Islet of Langerhans (tissue), 1 donor: ENCODE measurements at regions not wholly inside any gene's neighbourhood (a gene's known extent, or its start where the extent isn't known, plus 50 kb on each side); places are given as distances from the start of the nearest gene placed in this dataset.

Source experiments
- FAIRE-seq: peaks from one replicate; lab custom pipeline; 2011; peaks lifted over from hg19 to GRCh38; lab: Jason Lieb, UNC

DNA sequence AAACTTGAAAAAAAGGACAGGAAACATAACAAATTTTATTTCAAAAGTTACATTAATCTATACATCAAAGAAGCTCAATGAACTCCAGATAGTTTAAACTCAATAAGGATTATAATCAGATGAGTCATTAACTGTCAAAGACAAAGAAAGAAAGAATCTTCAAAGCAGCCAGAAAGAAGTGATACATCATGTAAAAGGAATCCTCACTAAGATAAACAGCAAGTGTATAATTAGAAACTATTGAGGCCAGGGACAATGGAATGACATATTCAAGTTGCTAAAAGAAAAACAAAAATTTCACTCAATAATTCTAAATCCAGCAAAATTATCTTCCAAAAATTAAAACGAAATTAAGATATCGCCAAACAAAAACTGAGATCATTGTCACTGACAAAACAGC is 161.6 kb upstream of the NWD2 start:
- no peak for FAIRE-seq

GRCh38 chr4:37095925-37096324 is 148.6 kb upstream of the NWD2 start:
- FAIRE-seq: no peak

DNA sequence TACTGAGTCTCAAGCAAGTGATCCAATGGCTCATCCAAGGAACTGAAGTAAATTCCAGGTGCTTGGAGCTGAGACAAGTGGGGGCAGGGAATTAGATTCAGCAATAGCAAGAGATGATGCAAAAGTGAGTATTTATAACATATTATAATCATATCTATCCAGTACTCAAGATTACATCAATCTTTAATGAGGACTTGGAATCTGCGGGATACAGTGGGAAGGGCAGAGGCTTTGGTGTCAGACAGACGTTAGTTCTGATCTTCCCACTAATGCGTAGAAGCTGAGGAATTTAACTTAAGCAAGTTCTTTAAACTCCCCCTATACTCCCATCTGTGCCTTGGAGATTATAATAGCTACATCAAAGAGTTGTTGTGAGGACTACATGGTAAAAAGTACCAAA is 143.4 kb upstream of the NWD2 start:
- FAIRE-seq: no peak

DNA sequence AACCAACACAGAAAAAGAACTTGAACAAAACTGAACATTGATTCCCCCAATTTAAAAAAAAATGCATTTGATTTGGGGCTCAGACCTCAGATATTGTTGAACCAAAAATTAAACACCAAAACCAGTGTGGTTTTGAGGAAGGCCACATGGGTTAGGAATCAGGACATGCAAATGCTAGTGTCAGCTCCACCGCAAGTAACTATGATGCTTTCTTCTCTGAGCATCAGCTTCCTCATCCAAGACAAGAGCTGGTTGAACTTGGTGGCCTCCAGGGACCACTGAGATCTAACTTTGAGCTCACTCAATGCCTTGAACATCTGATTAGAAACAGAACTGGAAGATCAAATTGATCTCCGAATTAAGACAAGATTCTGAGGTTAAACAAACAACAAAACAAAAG is 142.9 kb upstream of the NWD2 start:
- FAIRE-seq: no peak

DNA sequence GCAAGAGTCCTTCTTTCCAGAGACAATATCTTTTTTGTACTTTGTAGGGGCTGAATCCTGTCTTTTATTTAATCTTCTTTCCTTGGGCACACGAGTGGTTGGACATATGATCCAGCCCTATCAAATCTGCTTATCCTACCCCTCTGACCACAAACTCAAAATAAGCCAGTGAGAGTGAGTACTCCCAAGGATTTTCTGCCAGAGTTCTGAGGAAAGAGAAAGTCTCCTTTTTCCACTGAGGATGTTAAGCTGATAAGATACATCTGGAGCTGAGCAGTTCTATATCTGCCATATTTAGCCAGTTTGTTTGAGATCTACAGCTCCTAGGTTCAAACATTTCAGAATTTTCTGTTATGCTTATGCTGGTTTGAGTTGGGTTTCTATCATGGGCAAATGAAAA is 134.8 kb upstream of the NWD2 start:
- FAIRE-seq: no peak

- FAIRE-seq: no peak
Measured at GRCh38 chr4:37124800-37125199, 119.7 kb upstream of the NWD2 start.

- no peak for FAIRE-seq
Measured at GRCh38 chr4:37126051-37126450, 118.5 kb upstream of the NWD2 start.

DNA sequence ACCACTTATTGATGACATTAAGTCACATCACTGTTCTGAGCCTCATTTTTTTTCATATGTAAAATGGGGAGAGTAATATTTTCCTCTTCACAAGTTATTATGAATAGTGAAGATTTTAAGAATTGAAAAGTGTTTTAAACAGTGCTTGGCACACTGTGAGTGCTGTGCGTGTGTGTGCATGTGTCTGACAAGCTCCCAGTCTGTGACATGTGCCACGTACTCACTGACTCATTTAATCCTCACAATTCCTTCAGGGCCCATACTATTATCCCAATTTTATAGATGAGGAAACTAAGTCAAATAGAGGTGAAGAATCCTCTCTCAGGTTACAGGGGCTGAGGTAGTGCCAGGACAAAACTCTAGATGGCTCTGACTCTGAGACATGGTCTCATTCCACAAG is 114.1 kb upstream of the NWD2 start:
- FAIRE-seq: no peak

- no peak for FAIRE-seq
Measured at GRCh38 chr4:37132351-37132974, 112.1 kb upstream of the NWD2 start.

GRCh38 chr4:37132975-37133360 is 111.6 kb upstream of the NWD2 start:
- no peak for FAIRE-seq

DNA sequence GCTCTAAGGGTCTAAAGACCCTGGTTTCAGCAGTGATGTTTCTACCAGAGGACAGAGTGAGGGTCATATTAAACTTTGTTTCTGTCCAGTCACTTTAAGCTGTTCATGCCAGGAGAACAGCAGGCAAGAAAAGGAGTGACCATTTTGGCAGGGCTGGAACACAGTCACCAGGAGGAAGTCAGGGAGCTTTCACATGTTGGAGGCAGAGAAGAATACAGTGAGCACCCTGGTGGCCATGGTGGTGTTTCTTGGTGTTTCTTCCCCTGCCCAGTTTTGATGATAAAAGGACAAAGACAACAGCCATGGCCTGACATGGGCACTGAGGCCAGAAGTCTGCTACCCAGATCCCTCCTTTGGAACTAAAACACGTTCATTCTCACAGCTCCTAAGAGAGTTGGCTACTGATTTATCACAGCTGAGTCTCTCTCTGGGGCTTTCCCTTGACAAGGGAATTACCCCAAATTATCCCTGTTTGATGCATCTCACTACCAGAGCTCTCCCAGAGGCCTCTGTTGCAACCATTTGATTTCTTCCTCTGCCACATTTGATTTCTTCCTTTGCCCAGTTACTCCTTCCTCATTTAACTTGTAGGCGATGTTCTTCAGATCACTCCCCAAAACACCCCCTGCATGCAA is 106.4 kb upstream of the NWD2 start:
- no peak for FAIRE-seq

DNA sequence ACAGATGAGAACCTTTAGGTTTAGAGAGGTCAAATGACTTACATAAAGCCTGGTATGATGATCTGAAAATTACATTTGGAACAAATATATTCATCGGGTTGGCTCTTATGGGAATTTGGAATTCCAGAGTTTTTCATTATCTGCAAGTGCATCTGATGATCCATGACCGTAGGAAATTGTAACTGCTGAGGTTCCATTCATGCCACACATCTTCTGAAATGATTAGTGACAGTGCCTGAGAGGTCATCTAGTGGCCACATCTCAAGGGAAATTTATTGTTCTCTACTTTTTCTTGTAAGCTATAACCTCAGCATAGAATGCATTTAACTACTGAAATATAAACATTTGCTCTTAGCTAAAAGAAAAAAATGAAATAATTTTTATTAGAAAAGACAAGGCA is 105.8 kb upstream of the NWD2 start:
- FAIRE-seq: no peak

DNA sequence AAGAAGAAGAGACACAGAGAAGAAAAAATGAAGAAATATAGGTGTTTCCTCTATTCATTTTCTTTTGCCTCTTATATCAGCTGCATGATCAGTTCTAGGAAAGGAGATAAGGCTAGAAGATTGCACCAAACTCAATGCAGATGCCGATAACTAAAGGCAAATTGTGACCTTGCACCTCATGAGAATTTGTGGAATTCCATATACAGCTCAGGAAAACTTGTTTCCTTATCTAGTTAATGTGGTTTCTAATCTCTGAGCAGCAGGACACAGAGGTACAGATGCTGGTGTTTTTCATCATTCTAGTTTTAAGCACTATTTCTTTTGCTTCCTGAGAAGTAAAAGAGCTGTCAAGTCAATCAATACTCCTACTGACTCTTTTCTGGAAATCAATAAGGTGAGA is 104.6 kb upstream of the NWD2 start:
- FAIRE-seq: no peak

GRCh38 chr4:37146260-37146659 is 98.3 kb upstream of the NWD2 start:
- no peak for FAIRE-seq

GRCh38 chr4:37157476-37158167 is 86.9 kb upstream of the NWD2 start:
- no peak for FAIRE-seq

GRCh38 chr4:37160653-37161052 is 83.9 kb upstream of the NWD2 start:
- FAIRE-seq: no peak

DNA sequence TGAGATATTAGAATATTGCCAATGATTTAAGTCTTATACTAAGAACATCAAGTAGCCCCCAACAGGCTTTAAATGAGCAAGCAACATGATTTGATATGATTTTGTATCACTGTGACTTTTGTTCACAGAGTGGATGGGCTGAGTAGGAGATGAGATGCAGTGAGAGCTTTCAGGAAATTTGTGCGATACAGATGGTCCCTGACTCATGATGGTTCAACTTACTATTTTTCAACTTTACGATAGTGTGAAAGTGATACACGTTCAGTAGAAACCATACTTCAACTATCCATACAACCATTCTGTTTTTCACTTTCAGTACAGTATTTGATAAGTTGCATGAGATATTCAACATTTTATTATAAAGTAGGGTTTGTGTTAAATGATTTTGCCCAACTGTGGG is 78.7 kb upstream of the NWD2 start:
- FAIRE-seq: no peak

- FAIRE-seq: no peak
Measured at GRCh38 chr4:37169956-37170355, 74.6 kb upstream of the NWD2 start.

- FAIRE-seq: no peak
Measured at GRCh38 chr4:37188100-37188499, 56.4 kb upstream of the NWD2 start.
